ENCODE measurements at regions not wholly inside any gene's neighbourhood (a gene's known extent, or its start where the extent isn't known, plus 50 kb on each side); places are given as distances from the start of the nearest gene placed in this dataset.

- Histone ChIP-seq H3K4me3 (ENCODE audit: low read length in 3 of 3) (no peak overlapping the region), H3K36me3 (ENCODE audit: control insufficient read depth in 3 of 3, insufficient read depth in 3 of 3, low read length in 3 of 3) (no peaks in the 10 kb centered on the region), H3K27ac (ENCODE audit: low read depth, low read length) (no peak overlapping the region), H3K4me1 (ENCODE audit: control insufficient read depth in 3 of 3, insufficient read depth in 3 of 3, low read length in 3 of 3) (peaks cover 0 to 15% (median 2%) of the 10 kb centered on the region in 3 donors), H3K27me3 (ENCODE audit: control insufficient read depth in 3 of 3, insufficient read depth in 3 of 3, low read length in 3 of 3) (peaks cover 0 to 2% (median 0%) of the 10 kb centered on the region in 3 donors), H3K9me3 (ENCODE audit: control insufficient read depth in 3 of 3, low read length in 3 of 3) (no peaks in the 10 kb centered on the region), H3K9ac (ENCODE audit: low read depth in 1 of 3, low read length in 3 of 3) (peak overlapping the region in 1 of 3 donors; percentile 33)
Measured at GRCh38 chr2:105575499-105576025, 169.2 kb upstream of the NCK2 start.

- no peak overlapping the region for H3K27ac ChIP-seq (ENCODE audit: low read depth, low read length)
- H3K4me1 ChIP-seq (ENCODE audit: control insufficient read depth in 3 of 3, insufficient read depth in 3 of 3, low read length in 3 of 3), result peaks cover 0 to 15% (median 2%) of the 10 kb centered on the region in 3 donors
- no peak overlapping the region for H3K4me3 ChIP-seq (ENCODE audit: low read length in 3 of 3)
- H3K27me3 ChIP-seq (ENCODE audit: control insufficient read depth in 3 of 3, insufficient read depth in 3 of 3, low read length in 3 of 3), result peaks cover 0 to 5% (median 2%) of the 10 kb centered on the region in 3 donors
- no peaks in the 10 kb centered on the region for H3K36me3 ChIP-seq (ENCODE audit: control insufficient read depth in 3 of 3, insufficient read depth in 3 of 3, low read length in 3 of 3)
- H3K9me3 ChIP-seq (ENCODE audit: control insufficient read depth in 3 of 3, low read length in 3 of 3), result no peaks in the 10 kb centered on the region
- no peak overlapping the region for H3K9ac ChIP-seq (ENCODE audit: low read depth in 1 of 3, low read length in 3 of 3)
Measured at GRCh38 chr2:105574796-105575344, 169.8 kb upstream of the NCK2 start.

- Histone ChIP-seq H3K4me3 (ENCODE audit: low read length in 3 of 3) (no peak overlapping the region), H3K36me3 (ENCODE audit: control insufficient read depth in 3 of 3, insufficient read depth in 3 of 3, low read length in 3 of 3) (no peaks in the 10 kb centered on the region), H3K9me3 (ENCODE audit: control insufficient read depth in 3 of 3, low read length in 3 of 3) (no peaks in the 10 kb centered on the region), H3K27ac (ENCODE audit: low read depth, low read length) (peak overlapping the region; percentile 18), H3K9ac (ENCODE audit: low read depth in 1 of 3, low read length in 3 of 3) (no peak overlapping the region), H3K4me1 (ENCODE audit: control insufficient read depth in 3 of 3, insufficient read depth in 3 of 3, low read length in 3 of 3) (peaks cover 0 to 15% (median 2%) of the 10 kb centered on the region in 3 donors), H3K27me3 (ENCODE audit: control insufficient read depth in 3 of 3, insufficient read depth in 3 of 3, low read length in 3 of 3) (peaks cover 0 to 5% (median 2%) of the 10 kb centered on the region in 3 donors)
Measured at GRCh38 chr2:105573910-105574655, 170.6 kb upstream of the NCK2 start.

DNA sequence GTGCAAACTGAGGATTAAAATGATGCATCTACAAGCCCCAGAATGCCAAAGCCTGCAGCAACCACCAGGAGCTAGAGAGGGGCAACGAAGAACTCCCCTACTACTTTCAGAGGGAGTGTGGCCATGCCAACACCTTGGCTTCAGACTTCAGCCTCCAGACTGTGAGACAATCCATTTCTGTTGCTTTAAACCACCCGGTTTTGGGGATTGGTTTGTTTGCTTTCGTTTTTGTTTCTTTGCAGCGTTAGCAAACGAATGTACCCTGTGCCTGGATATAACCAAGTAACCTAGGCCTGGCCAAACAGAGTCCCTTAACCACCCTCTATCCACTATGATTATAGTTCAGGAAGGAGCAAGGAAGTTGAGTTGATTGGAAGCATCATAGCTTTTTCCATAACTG is 171.2 kb upstream of the NCK2 start:
- peak overlapping the region; percentile 18 for H3K27ac ChIP-seq (ENCODE audit: low read depth, low read length)
- H3K36me3 ChIP-seq (ENCODE audit: control insufficient read depth in 3 of 3, insufficient read depth in 3 of 3, low read length in 3 of 3), result no peaks in the 10 kb centered on the region
- peaks cover 0 to 5% (median 2%) of the 10 kb centered on the region in 3 donors for H3K27me3 ChIP-seq (ENCODE audit: control insufficient read depth in 3 of 3, insufficient read depth in 3 of 3, low read length in 3 of 3)

GRCh38 chr2:105571445-105571987 is 172.7 kb upstream of the FHL2 start:
- Histone ChIP-seq H3K4me3 (ENCODE audit: low read length in 3 of 3) (no peak overlapping the region), H3K27ac (ENCODE audit: low read depth, low read length) (peak overlapping the region; percentile 11), H3K4me1 (ENCODE audit: control insufficient read depth in 3 of 3, insufficient read depth in 3 of 3, low read length in 3 of 3) (peaks cover 0 to 11% (median 2%) of the 10 kb centered on the region in 3 donors), H3K9me3 (ENCODE audit: control insufficient read depth in 3 of 3, low read length in 3 of 3) (no peaks in the 10 kb centered on the region), H3K27me3 (ENCODE audit: control insufficient read depth in 3 of 3, insufficient read depth in 3 of 3, low read length in 3 of 3) (peaks cover 0 to 7% (median 5%) of the 10 kb centered on the region in 3 donors), H3K36me3 (ENCODE audit: control insufficient read depth in 3 of 3, insufficient read depth in 3 of 3, low read length in 3 of 3) (no peaks in the 10 kb centered on the region), H3K9ac (ENCODE audit: low read depth in 1 of 3, low read length in 3 of 3) (no peak overlapping the region)

More for the DNA sequence above, 171.2 kb upstream of the NCK2 start:
- no peak overlapping the region for H3K4me3 ChIP-seq (ENCODE audit: low read length in 3 of 3)
- peaks cover 0 to 15% (median 2%) of the 10 kb centered on the region in 3 donors for H3K4me1 ChIP-seq (ENCODE audit: control insufficient read depth in 3 of 3, insufficient read depth in 3 of 3, low read length in 3 of 3)
- H3K9me3 ChIP-seq (ENCODE audit: control insufficient read depth in 3 of 3, low read length in 3 of 3), result no peaks in the 10 kb centered on the region
- H3K9ac ChIP-seq (ENCODE audit: low read depth in 1 of 3, low read length in 3 of 3), result no peak overlapping the region

- no peak overlapping the region for H3K4me3 ChIP-seq (ENCODE audit: low read length in 3 of 3)
- no peaks in the 10 kb centered on the region for H3K36me3 ChIP-seq (ENCODE audit: control insufficient read depth in 3 of 3, insufficient read depth in 3 of 3, low read length in 3 of 3)
- peaks cover 0 to 7% (median 2%) of the 10 kb centered on the region in 3 donors for H3K4me1 ChIP-seq (ENCODE audit: control insufficient read depth in 3 of 3, insufficient read depth in 3 of 3, low read length in 3 of 3)
- H3K9me3 ChIP-seq (ENCODE audit: control insufficient read depth in 3 of 3, low read length in 3 of 3), result no peaks in the 10 kb centered on the region
- H3K27me3 ChIP-seq (ENCODE audit: control insufficient read depth in 3 of 3, insufficient read depth in 3 of 3, low read length in 3 of 3), result peaks cover 0 to 7% (median 5%) of the 10 kb centered on the region in 3 donors
- no peak overlapping the region for H3K27ac ChIP-seq (ENCODE audit: low read depth, low read length)
- no peak overlapping the region for H3K9ac ChIP-seq (ENCODE audit: low read depth in 1 of 3, low read length in 3 of 3)
Measured at GRCh38 chr2:105570757-105571156, 171.9 kb upstream of the FHL2 start.

- no peaks in the 10 kb centered on the region for H3K9me3 ChIP-seq (ENCODE audit: control insufficient read depth in 3 of 3, low read length in 3 of 3)
- peaks cover 0 to 3% (median 2%) of the 10 kb centered on the region in 3 donors for H3K4me1 ChIP-seq (ENCODE audit: control insufficient read depth in 3 of 3, insufficient read depth in 3 of 3, low read length in 3 of 3)
- H3K4me3 ChIP-seq (ENCODE audit: low read length in 3 of 3), result no peak overlapping the region
- H3K27me3 ChIP-seq (ENCODE audit: control insufficient read depth in 3 of 3, insufficient read depth in 3 of 3, low read length in 3 of 3), result peaks cover 0 to 7% (median 5%) of the 10 kb centered on the region in 3 donors
- no peak overlapping the region for H3K27ac ChIP-seq (ENCODE audit: low read depth, low read length)
- no peaks in the 10 kb centered on the region for H3K36me3 ChIP-seq (ENCODE audit: control insufficient read depth in 3 of 3, insufficient read depth in 3 of 3, low read length in 3 of 3)
- H3K9ac ChIP-seq (ENCODE audit: low read depth in 1 of 3, low read length in 3 of 3), result no peak overlapping the region
Measured at GRCh38 chr2:105570326-105570725, 171.5 kb upstream of the FHL2 start.

DNA sequence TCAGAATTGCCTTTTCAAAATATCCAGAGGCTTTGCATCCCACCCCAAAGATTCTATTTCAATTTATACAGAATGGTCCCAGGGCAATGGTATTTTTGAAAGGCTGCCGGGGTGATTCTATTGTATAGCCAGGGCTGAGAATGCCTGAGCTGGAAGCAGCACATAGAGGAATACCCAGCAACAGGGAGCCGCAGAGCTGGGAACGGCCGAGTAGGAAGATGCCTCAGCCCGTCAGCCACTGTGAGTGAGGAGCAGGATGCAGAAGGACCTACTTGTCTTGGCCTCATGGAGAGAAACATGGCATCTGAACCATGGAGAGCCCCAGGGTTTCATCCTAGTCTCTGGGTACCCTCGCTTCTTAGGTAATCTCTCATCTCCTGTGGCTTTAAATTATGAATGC is 170.8 kb upstream of the FHL2 start:
- Histone ChIP-seq H3K27me3 (ENCODE audit: control insufficient read depth in 3 of 3, insufficient read depth in 3 of 3, low read length in 3 of 3) (peaks cover 0 to 7% (median 5%) of the 10 kb centered on the region in 3 donors), H3K36me3 (ENCODE audit: control insufficient read depth in 3 of 3, insufficient read depth in 3 of 3, low read length in 3 of 3) (no peaks in the 10 kb centered on the region), H3K9ac (ENCODE audit: low read depth in 1 of 3, low read length in 3 of 3) (no peak overlapping the region), H3K4me3 (ENCODE audit: low read length in 3 of 3) (no peak overlapping the region), H3K27ac (ENCODE audit: low read depth, low read length) (no peak overlapping the region), H3K9me3 (ENCODE audit: control insufficient read depth in 3 of 3, low read length in 3 of 3) (no peaks in the 10 kb centered on the region), H3K4me1 (ENCODE audit: control insufficient read depth in 3 of 3, insufficient read depth in 3 of 3, low read length in 3 of 3) (peaks cover 0 to 3% (median 2%) of the 10 kb centered on the region in 3 donors)

GRCh38 chr2:105567996-105568494 is 169.2 kb upstream of the FHL2 start:
- Histone ChIP-seq H3K9me3 (ENCODE audit: control insufficient read depth in 3 of 3, low read length in 3 of 3) (no peaks in the 10 kb centered on the region), H3K4me1 (ENCODE audit: control insufficient read depth in 3 of 3, insufficient read depth in 3 of 3, low read length in 3 of 3) (no peaks in the 10 kb centered on the region), H3K9ac (ENCODE audit: low read depth in 1 of 3, low read length in 3 of 3) (no peak overlapping the region), H3K27me3 (ENCODE audit: control insufficient read depth in 3 of 3, insufficient read depth in 3 of 3, low read length in 3 of 3) (peaks cover 0 to 7% (median 5%) of the 10 kb centered on the region in 3 donors), H3K4me3 (ENCODE audit: low read length in 3 of 3) (no peak overlapping the region), H3K36me3 (ENCODE audit: control insufficient read depth in 3 of 3, insufficient read depth in 3 of 3, low read length in 3 of 3) (no peaks in the 10 kb centered on the region), H3K27ac (ENCODE audit: low read depth, low read length) (no peak overlapping the region)
